GM19023 (cell line): ENCODE measurements at regions not wholly inside any gene's neighbourhood (a gene's known extent, or its start where the extent isn't known, plus 50 kb on each side); places are given as distances from the start of the nearest gene placed in this dataset.
"Not testable (repeated sequence)": the region's sequence is repeated elsewhere in the genome, so short reads cannot be mapped to it uniquely, and the experiment has no call there.

Experiments
- ATAC-seq: cut with Tn5 transposase; IDR thresholded peaks from one replicate; pipeline ENCODE4 v1.9.1; 2021; ENCODE audit warnings: mild to moderate bottlenecking, moderate library complexity; ENCODE audit not compliant: unreplicated experiment

- no peak for ATAC-seq
Measured at GRCh38 chr1:117702654-117703053, 96.8 kb downstream of the TENT5C start.

- no peak for ATAC-seq
Measured at GRCh38 chr1:117707371-117707770, 101.5 kb downstream of the TENT5C start.

GRCh38 chr1:117708323-117709248, 102.7 kb downstream of the TENT5C start:
- no peak for ATAC-seq

- ATAC-seq: no peak
Measured at GRCh38 chr1:117709249-117709691, 103.4 kb downstream of the TENT5C start.

GRCh38 chr1:117710710-117711109, 104.9 kb downstream of the TENT5C start:
- no peak for ATAC-seq

- ATAC-seq: no peak
Measured at GRCh38 chr1:117712621-117713020, 106.8 kb downstream of the TENT5C start.

- no peak for ATAC-seq
Measured at GRCh38 chr1:117714546-117714945, 108.7 kb downstream of the TENT5C start.

GRCh38 chr1:117716030-117716429, 110.2 kb downstream of the TENT5C start:
- ATAC-seq: not testable (repeated sequence)

- not testable (repeated sequence) for ATAC-seq
Measured at GRCh38 chr1:117717980-117718379, 112.1 kb downstream of the TENT5C start.

GRCh38 chr1:117718596-117718995, 112.7 kb downstream of the TENT5C start:
- not testable (repeated sequence) for ATAC-seq

GRCh38 chr1:117719004-117719403, 113.2 kb downstream of the TENT5C start:
- ATAC-seq: no peak

GRCh38 chr1:117732065-117732797, 126.4 kb downstream of the TENT5C start:
- no peak for ATAC-seq

GRCh38 chr1:117732956-117733355, 127.1 kb downstream of the TENT5C start:
- ATAC-seq: no peak

GRCh38 chr1:117734403-117734802, 128.6 kb downstream of the TENT5C start:
- ATAC-seq: no peak

- ATAC-seq: no peak
Measured at GRCh38 chr1:117735045-117735992, 129.5 kb downstream of the TENT5C start.

- ATAC-seq: no peak
Measured at GRCh38 chr1:117739504-117739903, 133.7 kb downstream of the TENT5C start.

GRCh38 chr1:117740496-117740895, 134.6 kb downstream of the TENT5C start:
- ATAC-seq: no peak

GRCh38 chr1:117746565-117746964, 140.7 kb downstream of the TENT5C start:
- not testable (repeated sequence) for ATAC-seq

- ATAC-seq: no peak
Measured at GRCh38 chr1:117747605-117748004, 141.8 kb downstream of the TENT5C start.

- no peak for ATAC-seq
Measured at GRCh38 chr1:117751321-117751720, 145.5 kb downstream of the TENT5C start.

GRCh38 chr1:117752661-117753060, 146.8 kb downstream of the TENT5C start:
- no peak for ATAC-seq
